ENCODE measurements at regions not wholly inside any gene's neighbourhood (a gene's known extent, or its start where the extent isn't known, plus 50 kb on each side); places are given as distances from the start of the nearest gene placed in this dataset.

- DNase-seq (ENCODE audit: low read depth), result no peak
Measured at GRCh38 chr6:137269803-137270202, 50.6 kb upstream of the IFNGR1 start.

- no peak for DNase-seq (ENCODE audit: low read depth)
Measured at GRCh38 chr6:137269347-137269746, 50.2 kb upstream of the IFNGR1 start.
